ENCODE measurements at regions not wholly inside any gene's neighbourhood (a gene's known extent, or its start where the extent isn't known, plus 50 kb on each side); places are given as distances from the start of the nearest gene placed in this dataset.
"Not testable (repeated sequence)": the region's sequence is repeated elsewhere in the genome, so short reads cannot be mapped to it uniquely, and the experiment has no call there.

DNA sequence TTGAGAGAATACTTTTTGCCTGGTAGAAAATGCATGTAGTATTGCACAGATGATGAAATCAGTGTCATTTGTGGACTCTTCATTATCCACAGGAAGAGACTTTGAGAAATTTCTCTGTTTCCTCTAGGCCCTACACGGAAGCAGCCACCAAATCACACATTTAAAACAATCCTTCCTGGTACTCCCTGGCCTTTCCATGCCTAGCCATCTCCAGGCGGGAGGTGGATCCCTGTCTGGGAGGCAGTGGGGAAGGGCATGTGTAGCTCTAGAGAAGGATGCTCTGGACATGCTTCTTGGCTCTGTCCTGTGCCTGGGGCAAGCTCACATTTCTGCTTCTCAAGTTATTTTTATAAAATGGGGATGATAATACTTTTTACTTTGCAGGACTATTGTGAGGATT lies 114.1 kb downstream of the ADAMTS15 start:
- Histone ChIP-seq H3K4me2 (ENCODE audit: control insufficient read depth, extremely low read depth, insufficient read depth, low read depth, low read length) (no peak overlapping the region), H3K27me3 (ENCODE audit: control insufficient read depth, extremely low read depth, insufficient read depth, low read length) (no peaks in the 10 kb centered on the region), H2AFZ (ENCODE audit: control insufficient read depth, low read length) (no peak overlapping the region), H3K4me1 (ENCODE audit: control insufficient read depth, extremely low read depth, insufficient read depth, low read length) (no peaks in the 10 kb centered on the region), H3K27ac (ENCODE audit: control insufficient read depth, insufficient read depth, low read length) (no peak overlapping the region), H3K9ac (ENCODE audit: control insufficient read depth, extremely low read depth, insufficient read depth, low read length) (no peak overlapping the region), H3K9me1 (ENCODE audit: control insufficient read depth, extremely low read depth, insufficient read depth, low read length) (no peaks in the 10 kb centered on the region), H4K20me1 (ENCODE audit: control insufficient read depth, extremely low read depth, insufficient read depth, low read length) (no peaks in the 10 kb centered on the region), H3K36me3 (ENCODE audit: control insufficient read depth in 2 of 2, extremely low read depth in 1 of 2, insufficient read depth in 2 of 2, low read length in 2 of 2) (no peaks in the 10 kb centered on the region), H3K79me2 (ENCODE audit: control insufficient read depth, insufficient read depth, low read length) (no peaks in the 10 kb centered on the region), H3K9me3 (ENCODE audit: control insufficient read depth, low read depth, low read length) (no peaks in the 10 kb centered on the region), H3K4me3 (ENCODE audit: control insufficient read depth in 2 of 3, extremely low read depth in 1 of 3, insufficient read depth in 2 of 3, low read depth in 1 of 3, low read length in 3 of 3) (no peak overlapping the region)
- DNase-seq (ENCODE audit: low read depth, low spot score) (no peak), FAIRE-seq (no peak)
- dilution Hi-C loops (cut with MboI; ENCODE audit: extremely low pct_ligation_motif_present, low sequenced_read_pairs): no loop called here
- no peak for TF ChIP-seq EZH2 (IDR thresholded peaks at IDR 0.05; ENCODE audit: low read length)
- TF ChIP-seq, protein P1, sequence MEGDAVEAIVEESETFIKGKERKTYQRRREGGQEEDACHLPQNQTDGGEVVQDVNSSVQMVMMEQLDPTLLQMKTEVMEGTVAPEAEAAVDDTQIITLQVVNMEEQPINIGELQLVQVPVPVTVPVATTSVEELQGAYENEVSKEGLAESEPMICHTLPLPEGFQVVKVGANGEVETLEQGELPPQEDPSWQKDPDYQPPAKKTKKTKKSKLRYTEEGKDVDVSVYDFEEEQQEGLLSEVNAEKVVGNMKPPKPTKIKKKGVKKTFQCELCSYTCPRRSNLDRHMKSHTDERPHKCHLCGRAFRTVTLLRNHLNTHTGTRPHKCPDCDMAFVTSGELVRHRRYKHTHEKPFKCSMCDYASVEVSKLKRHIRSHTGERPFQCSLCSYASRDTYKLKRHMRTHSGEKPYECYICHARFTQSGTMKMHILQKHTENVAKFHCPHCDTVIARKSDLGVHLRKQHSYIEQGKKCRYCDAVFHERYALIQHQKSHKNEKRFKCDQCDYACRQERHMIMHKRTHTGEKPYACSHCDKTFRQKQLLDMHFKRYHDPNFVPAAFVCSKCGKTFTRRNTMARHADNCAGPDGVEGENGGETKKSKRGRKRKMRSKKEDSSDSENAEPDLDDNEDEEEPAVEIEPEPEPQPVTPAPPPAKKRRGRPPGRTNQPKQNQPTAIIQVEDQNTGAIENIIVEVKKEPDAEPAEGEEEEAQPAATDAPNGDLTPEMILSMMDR (optimal IDR thresholded peaks at IDR 0.05 in 1 of 3, IDR thresholded peaks at IDR 0.05 in 1 of 3, conservative IDR thresholded peaks at IDR 0.05 in 1 of 3; ENCODE audit: extremely low read depth in 1 of 3, insufficient read depth in 2 of 3, low read length in 3 of 3): no peak

DNA sequence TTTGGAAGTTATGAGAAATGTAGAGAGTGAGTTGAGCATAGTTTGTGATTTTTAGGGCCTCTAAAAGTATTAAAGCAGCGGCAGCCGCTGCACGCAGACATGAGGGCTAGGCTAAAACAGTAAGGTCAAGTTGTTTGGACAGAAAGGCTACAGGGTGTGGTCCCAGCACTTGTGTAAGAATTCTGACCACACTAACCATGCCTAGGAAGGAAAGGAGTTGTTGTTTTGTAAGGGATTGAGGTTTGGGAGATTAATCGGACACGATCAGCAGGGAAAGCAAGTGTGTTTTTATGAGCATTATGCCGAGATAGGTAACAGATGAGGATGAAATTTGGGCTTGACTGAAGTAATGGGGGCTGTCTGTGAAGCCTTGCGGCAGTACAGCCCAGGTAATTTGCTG lies 117.9 kb downstream of the ADAMTS15 start:
- not testable (repeated sequence) for H3K4me1 ChIP-seq (ENCODE audit: control insufficient read depth, extremely low read depth, insufficient read depth, low read length)

GRCh38 chr11:130571519-130571918 lies 123.1 kb downstream of the ADAMTS15 start:
- peaks cover 3% of the 10 kb centered on the region for H3K4me1 ChIP-seq (ENCODE audit: control insufficient read depth, extremely low read depth, insufficient read depth, low read length)
- H3K9me3 ChIP-seq (ENCODE audit: control insufficient read depth, low read depth, low read length): no peaks in the 10 kb centered on the region
- no peaks in the 10 kb centered on the region for H3K79me2 ChIP-seq (ENCODE audit: control insufficient read depth, insufficient read depth, low read length)
- no peak overlapping the region for H2AFZ ChIP-seq (ENCODE audit: control insufficient read depth, low read length)
- H3K27me3 ChIP-seq (ENCODE audit: control insufficient read depth, extremely low read depth, insufficient read depth, low read length): no peaks in the 10 kb centered on the region
- H3K9me1 ChIP-seq (ENCODE audit: control insufficient read depth, extremely low read depth, insufficient read depth, low read length): no peaks in the 10 kb centered on the region
- no peak overlapping the region for H3K9ac ChIP-seq (ENCODE audit: control insufficient read depth, extremely low read depth, insufficient read depth, low read length)
- FAIRE-seq: no peak
- no peak for DNase-seq (ENCODE audit: low read depth, low spot score)
- no peaks in the 10 kb centered on the region for H4K20me1 ChIP-seq (ENCODE audit: control insufficient read depth, extremely low read depth, insufficient read depth, low read length)
- H3K4me3 ChIP-seq (ENCODE audit: control insufficient read depth in 2 of 3, extremely low read depth in 1 of 3, insufficient read depth in 2 of 3, low read depth in 1 of 3, low read length in 3 of 3): no peak overlapping the region
- dilution Hi-C loops (cut with MboI; ENCODE audit: extremely low pct_ligation_motif_present, low sequenced_read_pairs): no loop called here
- no peak for TF ChIP-seq EZH2 (IDR thresholded peaks at IDR 0.05; ENCODE audit: low read length)
- TF ChIP-seq, protein P1 (optimal IDR thresholded peaks at IDR 0.05 in 1 of 3, IDR thresholded peaks at IDR 0.05 in 1 of 3, conservative IDR thresholded peaks at IDR 0.05 in 1 of 3; ENCODE audit: extremely low read depth in 1 of 3, insufficient read depth in 2 of 3, low read length in 3 of 3): no peak
- H3K36me3 ChIP-seq (ENCODE audit: control insufficient read depth in 2 of 2, extremely low read depth in 1 of 2, insufficient read depth in 2 of 2, low read length in 2 of 2): no peaks in the 10 kb centered on the region
- no peak overlapping the region for H3K4me2 ChIP-seq (ENCODE audit: control insufficient read depth, extremely low read depth, insufficient read depth, low read depth, low read length)
- no peak overlapping the region for H3K27ac ChIP-seq (ENCODE audit: control insufficient read depth, insufficient read depth, low read length)

More for the DNA sequence above, 117.9 kb downstream of the ADAMTS15 start:
- H3K27me3 ChIP-seq (ENCODE audit: control insufficient read depth, extremely low read depth, insufficient read depth, low read length); H3K79me2 ChIP-seq (ENCODE audit: control insufficient read depth, insufficient read depth, low read length); dilution Hi-C loops (cut with MboI; ENCODE audit: extremely low pct_ligation_motif_present, low sequenced_read_pairs); H3K4me3 ChIP-seq (ENCODE audit: control insufficient read depth in 2 of 3, extremely low read depth in 1 of 3, insufficient read depth in 2 of 3, low read depth in 1 of 3, low read length in 3 of 3); H3K36me3 ChIP-seq (ENCODE audit: control insufficient read depth in 2 of 2, extremely low read depth in 1 of 2, insufficient read depth in 2 of 2, low read length in 2 of 2); H3K9ac ChIP-seq (ENCODE audit: control insufficient read depth, extremely low read depth, insufficient read depth, low read length); H2AFZ ChIP-seq (ENCODE audit: control insufficient read depth, low read length); DNase-seq (ENCODE audit: low read depth, low spot score); FAIRE-seq; H3K4me2 ChIP-seq (ENCODE audit: control insufficient read depth, extremely low read depth, insufficient read depth, low read depth, low read length); H3K9me3 ChIP-seq (ENCODE audit: control insufficient read depth, low read depth, low read length); H3K9me1 ChIP-seq (ENCODE audit: control insufficient read depth, extremely low read depth, insufficient read depth, low read length); H3K27ac ChIP-seq (ENCODE audit: control insufficient read depth, insufficient read depth, low read length); H4K20me1 ChIP-seq (ENCODE audit: control insufficient read depth, extremely low read depth, insufficient read depth, low read length): not testable (repeated sequence)
